Suprapubic skin (tissue), 3 donors: ENCODE measurements at regions not wholly inside any gene's neighbourhood (a gene's known extent, or its start where the extent isn't known, plus 50 kb on each side); places are given as distances from the start of the nearest gene placed in this dataset.

ENCODE experiments used
- CTCF ChIP-seq, 2 donors: fragments of 200-600 bp in 1 of 2; fragments of 450-650 bp in 1 of 2; sonication (generic) in 1 of 2; IDR thresholded peaks; one replicate each; pipeline ENCODE4 v1.5.1; 2016 to 2019; ENCODE audit warnings: antibody characterized with exemption in 2 of 2, mild to moderate bottlenecking in 1 of 2, moderate library complexity in 1 of 2
- POLR2A ChIP-seq, 2 donors: fragments of 450-650 bp; IDR thresholded peaks; one replicate each; pipeline ENCODE4 v1.6.1; 2017; ENCODE audit warnings: antibody characterized with exemption in 2 of 2, mild to moderate bottlenecking in 2 of 2, moderate library complexity in 2 of 2

GRCh38 chr4:20085653-20086052 is 166.1 kb upstream of the SLIT2 start:
- no peak for TF ChIP-seq POLR2A (IDR thresholded peaks at IDR 0.05)
- no peak for TF ChIP-seq CTCF (IDR thresholded peaks at IDR 0.05)
